H1 (cell line): ENCODE measurements at regions not wholly inside any gene's neighbourhood (a gene's known extent, or its start where the extent isn't known, plus 50 kb on each side); places are given as distances from the start of the nearest gene placed in this dataset.

Source experiments
- CTCF ChIA-PET: fragments of 300-600 bp; sonication (Branson Sonifier 250); formaldehyde crosslinking; loops from one replicate; lab custom pipeline; 2021; ENCODE audit not compliant: partially characterized antibody; lab: Charles Lee
- POLR2A ChIA-PET: fragments of 300-600 bp; sonication (Branson Sonifier 250); formaldehyde crosslinking; loops from one replicate; lab custom pipeline; 2021; ENCODE audit warnings: inconsistent platforms; ENCODE audit not compliant: partially characterized antibody; lab: Charles Lee
- DNase-seq, 2 experiments: peaks; one replicate each; pipeline versions ENCODE4 v3.0.0 to v3.0.0-alpha.2; 2010 to 2022; ENCODE audit warnings: low spot score in 2 of 2, low read depth in 1 of 2, mixed read lengths in 1 of 2
- FAIRE-seq: peaks from 2 replicates; lab custom pipeline; 2011; peaks lifted over from hg19 to GRCh38; lab: Jason Lieb, UNC
- H2AFZ ChIP-seq: 2 replicates; pipeline ENCODE4 v1.8.1; 2012; ENCODE audit warnings: low read length, inconsistent platforms
- H2AK5ac ChIP-seq: 2 replicates; pipeline ENCODE4 v1.6.1; 2013; ENCODE audit warnings: low read depth, low read length
- H2BK120ac ChIP-seq: replicated peaks from 2 replicates; pipeline ENCODE3; 2013; ENCODE audit warnings: low read depth, low read length, inconsistent platforms
- H2BK12ac ChIP-seq: 2 replicates; pipeline ENCODE4 v1.6.1; 2013; ENCODE audit warnings: low read depth, low read length
- H2BK15ac ChIP-seq: 2 replicates; pipeline ENCODE4 v1.6.1; 2013; ENCODE audit warnings: low read length
- H2BK20ac ChIP-seq: 2 replicates; pipeline ENCODE4 v1.6.1; 2013; ENCODE audit warnings: low read length
- H2BK5ac ChIP-seq: 2 replicates; pipeline ENCODE4 v1.6.1; 2013; ENCODE audit warnings: low read depth, low read length
- H3K14ac ChIP-seq: 2 replicates; pipeline ENCODE4 v1.6.1; 2013; ENCODE audit warnings: inconsistent platforms; ENCODE audit not compliant: insufficient read length
- H3K18ac ChIP-seq: 2 replicates; pipeline ENCODE4 v1.6.1; 2013; ENCODE audit warnings: low read length; ENCODE audit errors: extremely low read depth
- H3K23ac ChIP-seq: 2 replicates; pipeline ENCODE4 v1.6.1; 2013; ENCODE audit warnings: inconsistent platforms; ENCODE audit not compliant: insufficient read length
- H3K23me2 ChIP-seq: 2 replicates; pipeline ENCODE4 v1.6.1; 2013; ENCODE audit warnings: low read depth, low read length
- H3K27ac ChIP-seq: 2 replicates; pipeline ENCODE4 v1.6.1; 2011; ENCODE audit warnings: low read depth, low read length, inconsistent platforms
- H3K27me3 ChIP-seq, 4 experiments: replicated peaks in 1 of 4; 1 replicate in 1 of 4; 2 replicates in 3 of 4; pipeline versions ENCODE4 v1.6.1 to v1.8.1; 2011 to 2013; ENCODE audit warnings: low read length in 3 of 4, mild to moderate bottlenecking in 3 of 4, inconsistent platforms in 2 of 4, mixed read lengths in 2 of 4, moderate library complexity in 1 of 4; ENCODE audit not compliant: control insufficient read depth in 3 of 4, insufficient read depth in 3 of 4; ENCODE audit errors: extremely low read depth in 1 of 4
- H3K36me3 ChIP-seq, 4 experiments: 2 replicates each; pipeline versions ENCODE4 v1.6.1 to v1.8.1; 2011 to 2013; ENCODE audit warnings: mild to moderate bottlenecking in 4 of 4, low read length in 3 of 4, moderate library complexity in 2 of 4, control low read depth in 1 of 4, inconsistent platforms in 1 of 4; ENCODE audit not compliant: insufficient read depth in 4 of 4, control insufficient read depth in 2 of 4
- H3K4ac ChIP-seq: replicated peaks from 2 replicates; pipeline ENCODE3; 2013; ENCODE audit warnings: low read length, low read depth, mixed read lengths, inconsistent platforms; ENCODE audit not compliant: insufficient read length
- H3K4me1 ChIP-seq, 4 experiments: replicated peaks in 1 of 4; 1 replicate in 1 of 4; 2 replicates in 3 of 4; pipeline versions ENCODE4 v1.6.1 to v1.8.1; 2011 to 2013; ENCODE audit warnings: low read length in 3 of 4, inconsistent platforms in 2 of 4, mixed read lengths in 1 of 4; ENCODE audit not compliant: insufficient read depth in 4 of 4, control insufficient read depth in 3 of 4
- H3K4me2 ChIP-seq, 2 experiments: 2 replicates each; pipeline versions ENCODE4 v1.6.1 to v1.8.1; 2011 to 2013; ENCODE audit warnings: low read depth in 2 of 2, low read length in 2 of 2, control low read depth in 1 of 2, inconsistent platforms in 1 of 2, mild to moderate bottlenecking in 1 of 2; ENCODE audit not compliant: insufficient read depth in 1 of 2
- H3K4me3 ChIP-seq, 4 experiments: fragments of 200-600, 300-600 bp in 1 of 4; sonication (generic), shearing (Covaris generic), sonication (Bioruptor Twin) in 1 of 4; 2 replicates each; pipeline versions ENCODE4 v1.5.1 to v1.8.1; 2011 to 2016; ENCODE audit warnings: low read length in 4 of 4, low read depth in 3 of 4, control low read depth in 2 of 4, inconsistent platforms in 2 of 4, mild to moderate bottlenecking in 2 of 4, mixed read lengths in 1 of 4, moderate library complexity in 1 of 4; ENCODE audit not compliant: insufficient read depth in 2 of 4; ENCODE audit errors: extremely low read depth in 1 of 4
- H3K56ac ChIP-seq: replicated peaks from 2 replicates; pipeline ENCODE3; 2013; ENCODE audit warnings: low read depth, mild to moderate bottlenecking, mixed read lengths, low read length, inconsistent platforms; ENCODE audit not compliant: insufficient read length
- H3K79me1 ChIP-seq: 2 replicates; pipeline ENCODE4 v1.6.1; 2013; ENCODE audit warnings: low read depth, low read length, control low read depth
- H3K79me2 ChIP-seq, 2 experiments: 2 replicates each; pipeline versions ENCODE4 v1.6.1 to v1.8.1; 2012 to 2013; ENCODE audit warnings: low read length in 2 of 2, mild to moderate bottlenecking in 2 of 2, inconsistent platforms in 1 of 2; ENCODE audit not compliant: insufficient read depth in 2 of 2, control insufficient read depth in 1 of 2
- H3K9ac ChIP-seq, 4 experiments: replicated peaks in 1 of 4; 1 replicate in 1 of 4; 2 replicates in 3 of 4; pipeline versions ENCODE4 v1.6.1 to v1.8.1; 2011 to 2013; ENCODE audit warnings: low read depth in 3 of 4, low read length in 3 of 4, control low read depth in 2 of 4, mild to moderate bottlenecking in 2 of 4, moderate library complexity in 2 of 4, inconsistent platforms in 1 of 4; ENCODE audit errors: extremely low read depth in 1 of 4
- H3K9me3 ChIP-seq, 2 experiments: 2 replicates each; pipeline versions ENCODE4 v1.6.1 to v1.8.1; 2012 to 2013; ENCODE audit warnings: mild to moderate bottlenecking in 2 of 2, moderate library complexity in 2 of 2, control low read depth in 1 of 2, inconsistent platforms in 1 of 2, low read depth in 1 of 2, low read length in 1 of 2, mixed read lengths in 1 of 2; ENCODE audit not compliant: insufficient read depth in 2 of 2
- H4K20me1 ChIP-seq, 2 experiments: replicated peaks in 1 of 2; 2 replicates each; pipeline versions ENCODE3 to v1.8.1; 2011 to 2013; ENCODE audit warnings: inconsistent platforms in 2 of 2, low read length in 2 of 2, mild to moderate bottlenecking in 1 of 2; ENCODE audit not compliant: insufficient read depth in 2 of 2, control insufficient read depth in 1 of 2
- H4K5ac ChIP-seq: 2 replicates; pipeline ENCODE4 v1.6.1; 2013; ENCODE audit warnings: low read length, low read depth, mixed read lengths, inconsistent platforms; ENCODE audit not compliant: insufficient read length
- H4K8ac ChIP-seq: 2 replicates; pipeline ENCODE4 v1.8.0; 2013; ENCODE audit warnings: mild to moderate bottlenecking, moderate library complexity, low read length, inconsistent platforms; ENCODE audit not compliant: insufficient read depth; ENCODE audit errors: extremely low read depth
- H4K91ac ChIP-seq: replicated peaks from 2 replicates; pipeline ENCODE3; 2013; ENCODE audit warnings: low read length, mixed read lengths, inconsistent platforms; ENCODE audit not compliant: insufficient read length
- BCL11A ChIP-seq, 2 experiments: IDR thresholded peaks; one replicate each; pipeline ENCODE4 v1.6.1; 2011; ENCODE audit warnings: low read depth in 2 of 2, low read length in 2 of 2, mild to moderate bottlenecking in 2 of 2
- BRCA1 ChIP-seq: IDR thresholded peaks from 2 replicates; pipeline ENCODE4 v1.6.1; 2012; ENCODE audit warnings: low read depth, low read length, improper control_type of control experiment
- GABPA ChIP-seq: IDR thresholded peaks from 2 replicates; pipeline ENCODE4 v1.6.1; 2011; ENCODE audit warnings: mild to moderate bottlenecking, low read length, moderate library complexity, borderline replicate concordance; ENCODE audit not compliant: insufficient read depth
- KDM4A ChIP-seq: IDR thresholded peaks from one replicate; pipeline ENCODE4 v1.7.1; 2012; ENCODE audit warnings: low read depth, mild to moderate bottlenecking, moderate library complexity, low read length, inconsistent platforms; ENCODE audit not compliant: severe bottlenecking
- MAX ChIP-seq: IDR thresholded peaks from 2 replicates; pipeline ENCODE4 v1.6.1; 2012; ENCODE audit warnings: inconsistent platforms
- PHF8 ChIP-seq: fragments of 200-600 bp; sonication (generic); conservative IDR thresholded peaks from 2 replicates; pipeline ENCODE4 v1.7.1; 2012; ENCODE audit warnings: low read depth, mild to moderate bottlenecking, inconsistent platforms, low read length, moderate library complexity
- POLR2AphosphoS5 ChIP-seq: IDR thresholded peaks from 2 replicates; pipeline ENCODE4 v1.6.1; 2011; ENCODE audit warnings: low read depth, low read length
- SP2 ChIP-seq: IDR thresholded peaks from 2 replicates; pipeline ENCODE4 v1.6.1; 2012; ENCODE audit warnings: mild to moderate bottlenecking, low read length, inconsistent platforms
- SP4 ChIP-seq: IDR thresholded peaks from 2 replicates; pipeline ENCODE4 v1.6.1; 2012; ENCODE audit warnings: low read length, inconsistent platforms
- TBP ChIP-seq: IDR thresholded peaks from 2 replicates; pipeline ENCODE4 v1.6.1; 2011; ENCODE audit warnings: low read depth, low read length, improper control_type of control experiment
- TEAD4 ChIP-seq: IDR thresholded peaks from 2 replicates; pipeline ENCODE4 v1.6.1; 2012; ENCODE audit warnings: low read depth, low read length, inconsistent platforms, mixed read lengths
- ZNF274 ChIP-seq: IDR thresholded peaks from 2 replicates; pipeline ENCODE4 v1.7.0; 2012; ENCODE audit warnings: low read length, borderline replicate concordance; ENCODE audit errors: extremely low read depth
- WGBS, 2 experiments: shearing (Covaris generic) in 1 of 2; methylation state at CpG; one replicate each; pipeline versions ENCODE4 v1.1.6 to v1.1.7; 2013 to 2015; ENCODE audit warnings: low lambda C conversion rate in 2 of 2, mixed read lengths in 2 of 2, inconsistent platforms in 1 of 2, low coverage in 1 of 2, missing lambda C conversion rate in 1 of 2; ENCODE audit not compliant: insufficient replicate concordance in 2 of 2, insufficient coverage in 1 of 2, insufficient read length in 1 of 2; ENCODE audit errors: extremely low coverage in 1 of 2, missing lambda C conversion rate in 1 of 2; 5-methylcytosine and 5-hydroxymethylcytosine counted together
- TF ChIP-seq, protein P1 (sequence below), 3 experiments: IDR thresholded peaks; 1 replicate in 2 of 3; 2 replicates in 1 of 3; pipeline versions ENCODE4 v1.5.1 to v1.6.1; 2011; ENCODE audit warnings: low read length in 3 of 3, mild to moderate bottlenecking in 3 of 3, inconsistent platforms in 2 of 3, low read depth in 1 of 3, moderate library complexity in 1 of 3; ENCODE audit not compliant: insufficient read depth in 1 of 3; ENCODE audit errors: control extremely low read depth in 1 of 3

DNA sequence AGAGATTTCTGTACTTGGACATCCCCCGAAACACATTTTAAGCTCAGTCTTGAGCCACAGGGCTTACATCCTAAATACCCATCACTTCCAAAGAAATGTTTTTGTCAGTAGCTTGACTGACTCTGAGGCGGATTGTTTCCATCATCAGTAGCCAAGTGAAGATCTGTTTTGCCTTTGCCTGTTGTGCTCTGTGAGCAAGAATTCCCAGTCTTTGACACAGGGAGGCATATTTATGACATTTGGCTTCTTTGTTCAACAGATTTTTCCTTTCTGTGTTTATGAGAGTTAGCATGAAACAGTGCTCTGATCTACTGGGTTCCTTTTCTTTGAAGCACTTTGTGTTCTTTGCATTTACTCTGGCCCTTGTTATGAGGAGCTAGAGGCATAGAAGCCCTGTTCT lies 132.1 kb upstream of the CDIN1 start:
- Histone ChIP-seq H3K4me3 (no peak overlapping the region), H3K9me3 (no peaks in the 10 kb centered on the region), H3K18ac (no peak overlapping the region), H3K27ac (no peak overlapping the region), H3K56ac (no peak overlapping the region), H2BK5ac (no peak overlapping the region), H4K8ac (no peak overlapping the region), H2BK120ac (no peak overlapping the region), H3K4me2 (no peak overlapping the region), H3K23ac (no peak overlapping the region), H3K14ac (no peak overlapping the region), H3K27me3 (no peaks in the 10 kb centered on the region), H3K79me2 (no peaks in the 10 kb centered on the region), H2BK15ac (no peak overlapping the region), H4K91ac (no peak overlapping the region), H2AK5ac (no peak overlapping the region), H3K23me2 (no peaks in the 10 kb centered on the region; the same call in 1 of the 2 replicates), H3K79me1 (no peaks in the 10 kb centered on the region), H3K9ac (no peak overlapping the region), H3K4me1 (0 out of 7 replicates have a peak, but pooled peaks cover 0 to 2% (median 0%) of the 10 kb centered on the region in 4 experiments), H2AFZ (no peak overlapping the region), H2BK20ac (no peak overlapping the region), H3K4ac (no peak overlapping the region), H4K20me1 (no peaks in the 10 kb centered on the region), H3K36me3 (no peaks in the 10 kb centered on the region), H2BK12ac (no peak overlapping the region), H4K5ac (no peak overlapping the region)
- FAIRE-seq (no peak), DNase-seq (no peak)
- POLR2A ChIA-PET, result no interaction called here
- 92% methylated on average over 2 of the region's 2 CpGs; no CpG with 5 or more reads in 1 of the 2 experiments for WGBS, 2 experiments
- CTCF ChIA-PET, result interaction anchor here (1.3 kb wide), 1 partner anchor 8 kb away, joined by 3 read pairs; no protein-coding TSS in a partner anchor
- TF ChIP-seq TBP, result no peak
- TF ChIP-seq PHF8, result no peak
- TF ChIP-seq MAX, result no peak
- TF ChIP-seq ZNF274, result no peak
- TF ChIP-seq SP4, result no peak
- TF ChIP-seq TEAD4, result no peak
- TF ChIP-seq BCL11A (IDR thresholded peaks at IDR 0.05; ENCODE audit: low read depth in 2 of 2, low read length in 2 of 2), result no peak
- TF ChIP-seq, protein P1, sequence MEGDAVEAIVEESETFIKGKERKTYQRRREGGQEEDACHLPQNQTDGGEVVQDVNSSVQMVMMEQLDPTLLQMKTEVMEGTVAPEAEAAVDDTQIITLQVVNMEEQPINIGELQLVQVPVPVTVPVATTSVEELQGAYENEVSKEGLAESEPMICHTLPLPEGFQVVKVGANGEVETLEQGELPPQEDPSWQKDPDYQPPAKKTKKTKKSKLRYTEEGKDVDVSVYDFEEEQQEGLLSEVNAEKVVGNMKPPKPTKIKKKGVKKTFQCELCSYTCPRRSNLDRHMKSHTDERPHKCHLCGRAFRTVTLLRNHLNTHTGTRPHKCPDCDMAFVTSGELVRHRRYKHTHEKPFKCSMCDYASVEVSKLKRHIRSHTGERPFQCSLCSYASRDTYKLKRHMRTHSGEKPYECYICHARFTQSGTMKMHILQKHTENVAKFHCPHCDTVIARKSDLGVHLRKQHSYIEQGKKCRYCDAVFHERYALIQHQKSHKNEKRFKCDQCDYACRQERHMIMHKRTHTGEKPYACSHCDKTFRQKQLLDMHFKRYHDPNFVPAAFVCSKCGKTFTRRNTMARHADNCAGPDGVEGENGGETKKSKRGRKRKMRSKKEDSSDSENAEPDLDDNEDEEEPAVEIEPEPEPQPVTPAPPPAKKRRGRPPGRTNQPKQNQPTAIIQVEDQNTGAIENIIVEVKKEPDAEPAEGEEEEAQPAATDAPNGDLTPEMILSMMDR (IDR thresholded peaks at IDR 0.05; ENCODE audit: control extremely low read depth in 1 of 3, insufficient read depth in 1 of 3, low read depth in 1 of 3, low read length in 3 of 3), result no peak
- TF ChIP-seq POLR2AphosphoS5, result no peak
- TF ChIP-seq SP2, result no peak
- TF ChIP-seq KDM4A, result no peak
- TF ChIP-seq GABPA, result no peak
- TF ChIP-seq BRCA1, result no peak
